ENCODE measurements at regions not wholly inside any gene's neighbourhood (a gene's known extent, or its start where the extent isn't known, plus 50 kb on each side); places are given as distances from the start of the nearest gene placed in this dataset.
A peak's percentile ranks its signal among the peaks of the same experiment; 100 is the strongest.

- intact Hi-C loops (cut with DNase I) = no loop called here
- H3K9me3 ChIP-seq (ENCODE audit: control insufficient read depth, low read length) = no peaks in the 10 kb centered on the region
These were observed 191.7 kb upstream of the POU3F1 start for GRCh38 chr1:38238294-38238693.

GRCh38 chr1:38235705-38236104 lies 189.1 kb upstream of the POU3F1 start:
- intact Hi-C loops (cut with DNase I) = no loop called here
- DNase-seq (no peak), ATAC-seq (ENCODE audit: low FRiP score) (no peak)
- H3K27me3 ChIP-seq (ENCODE audit: control insufficient read depth in 1 of 2, insufficient read depth in 2 of 2, low read length in 1 of 2) = no peaks in the 10 kb centered on the region
- peaks cover 4% of the 10 kb centered on the region for H3K9me3 ChIP-seq (ENCODE audit: control insufficient read depth, low read length)
- 66 to 67% methylated on average over 3 of the region's 3 CpGs for WGBS, 2 donors
- no peaks in the 10 kb centered on the region for H3K36me3 ChIP-seq (ENCODE audit: control insufficient read depth in 1 of 2, insufficient read depth in 2 of 2, low read length in 1 of 2)
- H3K27ac ChIP-seq (ENCODE audit: low read depth in 1 of 2, low read length in 2 of 2) = no peak overlapping the region
- H3K4me1 ChIP-seq (ENCODE audit: control insufficient read depth in 1 of 2, insufficient read depth in 2 of 2, low read length in 2 of 2) = no peaks in the 10 kb centered on the region
- H3K4me3 ChIP-seq (ENCODE audit: low read length in 2 of 2) = no peak overlapping the region

More at GRCh38 chr1:38238294-38238693, 191.7 kb upstream of the POU3F1 start:
- H3K4me1 ChIP-seq (ENCODE audit: control insufficient read depth in 1 of 2, insufficient read depth in 2 of 2, low read length in 2 of 2) = no peaks in the 10 kb centered on the region
- no peaks in the 10 kb centered on the region for H3K36me3 ChIP-seq (ENCODE audit: control insufficient read depth in 1 of 2, insufficient read depth in 2 of 2, low read length in 1 of 2)
- DNase-seq = no peak
- H3K27me3 ChIP-seq (ENCODE audit: control insufficient read depth in 1 of 2, insufficient read depth in 2 of 2, low read length in 1 of 2) = no peaks in the 10 kb centered on the region
- 86 to 88% methylated on average over 5 of the region's 5 CpGs for WGBS, 2 donors
- H3K4me3 ChIP-seq (ENCODE audit: low read length in 2 of 2) = no peak overlapping the region
- no peak overlapping the region for H3K27ac ChIP-seq (ENCODE audit: low read depth in 1 of 2, low read length in 2 of 2)
- no peak for ATAC-seq (ENCODE audit: low FRiP score)

- Histone ChIP-seq H3K36me3 (ENCODE audit: control insufficient read depth in 1 of 2, insufficient read depth in 2 of 2, low read length in 1 of 2) (no peaks in the 10 kb centered on the region), H3K27me3 (ENCODE audit: control insufficient read depth in 1 of 2, insufficient read depth in 2 of 2, low read length in 1 of 2) (no peaks in the 10 kb centered on the region)
- 73 to 78% methylated on average over 1 of the region's 1 CpG for WGBS, 2 donors
These were observed 185.3 kb upstream of the POU3F1 start for GRCh38 chr1:38231941-38232340.

GRCh38 chr1:38228718-38229117 lies 182.1 kb upstream of the POU3F1 start:
- ATAC-seq (ENCODE audit: low FRiP score) (no peak), DNase-seq (no peak)
- WGBS, 2 donors = 70 to 75% methylated on average over 3 of the region's 3 CpGs
- Histone ChIP-seq H3K27ac (ENCODE audit: low read depth in 1 of 2, low read length in 2 of 2) (no peak overlapping the region), H3K27me3 (ENCODE audit: control insufficient read depth in 1 of 2, insufficient read depth in 2 of 2, low read length in 1 of 2) (no peaks in the 10 kb centered on the region), H3K4me3 (ENCODE audit: low read length in 2 of 2) (no peak overlapping the region), H3K36me3 (ENCODE audit: control insufficient read depth in 1 of 2, insufficient read depth in 2 of 2, low read length in 1 of 2) (no peaks in the 10 kb centered on the region), H3K9me3 (ENCODE audit: control insufficient read depth, low read length) (peaks cover 5% of the 10 kb centered on the region), H3K4me1 (ENCODE audit: control insufficient read depth in 1 of 2, insufficient read depth in 2 of 2, low read length in 2 of 2) (no peaks in the 10 kb centered on the region)
- intact Hi-C loops (cut with DNase I) = no loop called here

More at GRCh38 chr1:38231941-38232340, 185.3 kb upstream of the POU3F1 start:
- Histone ChIP-seq H3K9me3 (ENCODE audit: control insufficient read depth, low read length) (peaks cover 5% of the 10 kb centered on the region), H3K27ac (ENCODE audit: low read depth in 1 of 2, low read length in 2 of 2) (no peak overlapping the region), H3K4me1 (ENCODE audit: control insufficient read depth in 1 of 2, insufficient read depth in 2 of 2, low read length in 2 of 2) (no peaks in the 10 kb centered on the region), H3K4me3 (ENCODE audit: low read length in 2 of 2) (no peak overlapping the region)
- DNase-seq = no peak
- ATAC-seq (ENCODE audit: low FRiP score) = no peak
- intact Hi-C loops (cut with DNase I) = no loop called here

- Histone ChIP-seq H3K4me3 (ENCODE audit: low read length in 2 of 2) (no peak overlapping the region), H3K36me3 (ENCODE audit: control insufficient read depth in 1 of 2, insufficient read depth in 2 of 2, low read length in 1 of 2) (no peaks in the 10 kb centered on the region), H3K27ac (ENCODE audit: low read depth in 1 of 2, low read length in 2 of 2) (no peak overlapping the region), H3K27me3 (ENCODE audit: control insufficient read depth in 1 of 2, insufficient read depth in 2 of 2, low read length in 1 of 2) (no peaks in the 10 kb centered on the region), H3K4me1 (ENCODE audit: control insufficient read depth in 1 of 2, insufficient read depth in 2 of 2, low read length in 2 of 2) (no peaks in the 10 kb centered on the region), H3K9me3 (ENCODE audit: control insufficient read depth, low read length) (peaks cover 2% of the 10 kb centered on the region)
- ATAC-seq (ENCODE audit: low FRiP score) (no peak), DNase-seq (no peak)
- WGBS, 2 donors = 83 to 85% methylated on average over 3 of the region's 3 CpGs
- intact Hi-C loops (cut with DNase I) = no loop called here
These were observed 179.2 kb upstream of the POU3F1 start for GRCh38 chr1:38225745-38226144.

- no peaks in the 10 kb centered on the region for H3K4me1 ChIP-seq (ENCODE audit: control insufficient read depth in 1 of 2, insufficient read depth in 2 of 2, low read length in 2 of 2)
- peaks cover 2% of the 10 kb centered on the region for H3K9me3 ChIP-seq (ENCODE audit: control insufficient read depth, low read length)
- no peak overlapping the region for H3K4me3 ChIP-seq (ENCODE audit: low read length in 2 of 2)
- no peak overlapping the region for H3K27ac ChIP-seq (ENCODE audit: low read depth in 1 of 2, low read length in 2 of 2)
- H3K36me3 ChIP-seq (ENCODE audit: control insufficient read depth in 1 of 2, insufficient read depth in 2 of 2, low read length in 1 of 2) = no peaks in the 10 kb centered on the region
- DNase-seq = no peak
- no peak for ATAC-seq (ENCODE audit: low FRiP score)
- intact Hi-C loops (cut with DNase I) = no loop called here
- no peaks in the 10 kb centered on the region for H3K27me3 ChIP-seq (ENCODE audit: control insufficient read depth in 1 of 2, insufficient read depth in 2 of 2, low read length in 1 of 2)
These were observed 176.8 kb upstream of the POU3F1 start for GRCh38 chr1:38223391-38223790.

- Histone ChIP-seq H3K27me3 (ENCODE audit: control insufficient read depth in 1 of 2, insufficient read depth in 2 of 2, low read length in 1 of 2) (no peaks in the 10 kb centered on the region), H3K36me3 (ENCODE audit: control insufficient read depth in 1 of 2, insufficient read depth in 2 of 2, low read length in 1 of 2) (no peaks in the 10 kb centered on the region), H3K27ac (ENCODE audit: low read depth in 1 of 2, low read length in 2 of 2) (no peak overlapping the region), H3K9me3 (ENCODE audit: control insufficient read depth, low read length) (no peaks in the 10 kb centered on the region), H3K4me1 (ENCODE audit: control insufficient read depth in 1 of 2, insufficient read depth in 2 of 2, low read length in 2 of 2) (no peaks in the 10 kb centered on the region), H3K4me3 (ENCODE audit: low read length in 2 of 2) (no peak overlapping the region)
- DNase-seq (no peak), ATAC-seq (ENCODE audit: low FRiP score) (no peak)
- intact Hi-C loops (cut with DNase I) = no loop called here
- WGBS, 2 donors = 16 to 27% methylated on average over 2 of the region's 2 CpGs
These were observed 176.3 kb upstream of the POU3F1 start for GRCh38 chr1:38222891-38223290.

GRCh38 chr1:38221006-38221649 lies 174.5 kb upstream of the POU3F1 start:
- ATAC-seq (ENCODE audit: low FRiP score) = no peak
- WGBS, 2 donors = 44 to 45% methylated on average over 9 of the region's 9 CpGs
- Histone ChIP-seq H3K4me1 (ENCODE audit: control insufficient read depth in 1 of 2, insufficient read depth in 2 of 2, low read length in 2 of 2) (no peaks in the 10 kb centered on the region), H3K27ac (ENCODE audit: low read depth in 1 of 2, low read length in 2 of 2) (no peak overlapping the region), H3K36me3 (ENCODE audit: control insufficient read depth in 1 of 2, insufficient read depth in 2 of 2, low read length in 1 of 2) (no peaks in the 10 kb centered on the region), H3K9me3 (ENCODE audit: control insufficient read depth, low read length) (no peaks in the 10 kb centered on the region), H3K4me3 (ENCODE audit: low read length in 2 of 2) (no peak overlapping the region), H3K27me3 (ENCODE audit: control insufficient read depth in 1 of 2, insufficient read depth in 2 of 2, low read length in 1 of 2) (no peaks in the 10 kb centered on the region)
- intact Hi-C loops (cut with DNase I) = no loop called here
- no peak for DNase-seq

GRCh38 chr1:38217316-38217715 lies 170.7 kb upstream of the POU3F1 start:
- H3K27ac ChIP-seq (ENCODE audit: low read depth in 1 of 2, low read length in 2 of 2) = no peak overlapping the region
- H3K36me3 ChIP-seq (ENCODE audit: control insufficient read depth in 1 of 2, insufficient read depth in 2 of 2, low read length in 1 of 2) = no peaks in the 10 kb centered on the region
- intact Hi-C loops (cut with DNase I) = no loop called here
- no peaks in the 10 kb centered on the region for H3K9me3 ChIP-seq (ENCODE audit: control insufficient read depth, low read length)
- H3K4me3 ChIP-seq (ENCODE audit: low read length in 2 of 2) = no peak overlapping the region
- no peaks in the 10 kb centered on the region for H3K27me3 ChIP-seq (ENCODE audit: control insufficient read depth in 1 of 2, insufficient read depth in 2 of 2, low read length in 1 of 2)
- peak; percentile 7 for ATAC-seq (ENCODE audit: low FRiP score)
- DNase-seq = no peak
- 57 to 67% methylated on average over 5 of the region's 5 CpGs for WGBS, 2 donors
- H3K4me1 ChIP-seq (ENCODE audit: control insufficient read depth in 1 of 2, insufficient read depth in 2 of 2, low read length in 2 of 2) = no peaks in the 10 kb centered on the region

Measured in aorta (tissue), 5 donors.